ENCODE measurements at regions not wholly inside any gene's neighbourhood (a gene's known extent, or its start where the extent isn't known, plus 50 kb on each side); places are given as distances from the start of the nearest gene placed in this dataset.
"Not testable (repeated sequence)": the region's sequence is repeated elsewhere in the genome, so short reads cannot be mapped to it uniquely, and the experiment has no call there.

DNA sequence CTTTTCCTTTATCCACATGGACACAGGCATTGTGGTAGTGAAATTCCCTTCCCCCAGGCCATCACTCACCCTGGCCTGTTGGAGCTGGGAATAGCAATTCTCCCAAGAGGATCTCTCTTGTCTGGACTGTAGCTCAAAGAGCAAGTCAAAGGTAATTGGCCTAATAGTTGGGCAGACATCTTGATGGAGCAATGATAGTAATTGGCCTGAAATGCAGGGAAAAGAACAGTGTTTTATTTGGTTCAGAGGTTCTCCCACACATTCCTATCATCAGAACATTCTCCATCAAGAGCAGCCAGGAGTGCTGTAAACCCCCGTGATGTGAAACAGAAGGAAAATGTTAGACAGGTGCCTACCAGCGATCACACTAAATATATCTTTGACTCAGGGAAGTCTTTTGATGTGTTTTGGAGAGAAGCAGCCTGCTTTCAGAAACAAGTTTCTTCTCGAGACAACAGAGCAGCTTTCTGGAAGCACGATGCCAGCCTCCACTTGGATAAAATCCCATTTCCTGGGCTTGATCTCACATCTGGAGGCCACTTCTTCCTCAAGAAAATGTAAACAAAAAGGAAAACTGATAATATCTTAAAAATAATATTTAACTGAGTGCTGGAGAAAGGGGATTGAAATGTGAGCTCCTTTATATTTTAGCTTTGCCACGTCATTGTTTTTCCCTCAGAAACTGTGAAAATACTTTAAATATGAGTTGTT lies 198.1 kb upstream of the WWC1 start:
- DNase-seq (ENCODE audit: low read depth in 1 of 2, low spot score in 1 of 2): no peak

DNA sequence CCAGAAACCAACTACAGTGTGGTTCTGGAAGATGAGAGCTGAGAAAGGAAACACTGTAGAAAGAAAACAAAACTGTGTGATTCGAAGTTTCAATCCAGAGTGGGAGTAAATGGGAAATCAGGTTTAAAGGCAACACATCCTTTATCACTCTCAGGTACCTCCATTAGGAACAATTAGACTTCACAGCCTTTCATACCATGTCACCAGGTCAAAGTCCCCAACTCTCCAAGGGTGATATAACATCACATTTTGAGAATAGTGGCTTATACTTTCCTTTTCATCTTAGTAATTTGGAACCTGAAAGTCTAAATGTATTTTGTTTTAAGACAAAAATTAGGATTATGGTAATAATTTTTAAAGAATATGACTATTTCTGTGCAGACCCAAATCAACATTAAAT lies 194.9 kb upstream of the WWC1 start:
- DNase-seq (ENCODE audit: low read depth in 1 of 2, low spot score in 1 of 2): no peak

DNA sequence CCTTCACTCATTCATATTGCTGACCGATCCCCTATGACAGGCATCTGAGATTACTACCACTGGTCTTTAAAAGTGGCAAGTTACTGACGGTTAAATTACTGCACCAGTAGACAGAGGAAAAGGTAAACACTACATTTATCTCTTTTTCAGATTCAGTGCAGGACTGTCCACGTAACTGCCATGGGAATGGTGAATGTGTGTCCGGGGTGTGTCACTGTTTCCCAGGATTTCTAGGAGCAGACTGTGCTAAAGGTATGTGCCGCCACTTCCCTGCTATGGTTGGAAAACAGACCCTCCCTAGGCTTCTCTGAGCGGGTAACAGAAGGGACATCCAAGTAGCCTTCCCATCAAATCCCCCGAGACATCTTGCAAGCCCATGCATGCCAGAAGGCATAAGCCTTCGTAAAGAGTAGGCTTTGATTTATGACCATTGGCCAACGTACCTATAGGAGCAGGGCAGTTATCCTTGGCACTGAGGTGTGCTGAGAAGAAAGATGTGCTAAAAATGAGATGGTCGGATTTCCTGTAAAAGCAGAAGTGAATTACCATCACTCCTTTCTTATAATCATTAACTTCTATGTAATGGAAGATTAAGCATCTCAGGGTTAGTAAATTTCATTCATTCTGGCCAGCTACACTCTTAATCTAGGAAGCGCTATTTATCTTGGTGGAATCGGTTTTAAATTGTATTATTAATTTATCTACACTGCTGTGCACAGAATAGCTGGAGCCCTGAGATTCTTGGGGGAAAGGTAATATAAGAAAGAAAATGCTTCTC lies 193.4 kb upstream of the WWC1 start:
- DNase-seq (ENCODE audit: low read depth in 1 of 2, low spot score in 1 of 2): no peak

DNA sequence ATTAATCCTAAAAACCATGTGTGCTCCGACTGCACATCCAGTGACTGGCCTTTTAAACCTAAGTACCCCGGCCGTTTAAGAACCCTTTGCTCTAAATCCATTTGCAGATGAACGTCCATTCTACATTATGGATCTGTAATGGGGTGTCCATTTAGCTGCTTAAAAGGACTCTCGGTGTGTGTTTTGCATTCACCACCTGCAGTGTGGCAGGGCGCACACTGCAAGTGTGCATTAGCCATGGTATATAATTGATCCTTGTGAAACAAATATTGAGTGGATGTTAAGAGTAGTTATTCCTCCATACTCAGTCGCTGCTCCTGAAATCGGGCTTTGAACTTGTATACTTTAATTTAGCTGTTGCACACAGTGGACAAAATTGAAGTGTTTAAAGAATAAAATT lies 190.1 kb upstream of the WWC1 start:
- no peak for DNase-seq (ENCODE audit: low read depth in 1 of 2, low spot score in 1 of 2)

- not testable (repeated sequence) for DNase-seq (ENCODE audit: low read depth in 1 of 2, low spot score in 1 of 2)
Measured at GRCh38 chr5:168103018-168103417, 188.4 kb upstream of the WWC1 start.

DNA sequence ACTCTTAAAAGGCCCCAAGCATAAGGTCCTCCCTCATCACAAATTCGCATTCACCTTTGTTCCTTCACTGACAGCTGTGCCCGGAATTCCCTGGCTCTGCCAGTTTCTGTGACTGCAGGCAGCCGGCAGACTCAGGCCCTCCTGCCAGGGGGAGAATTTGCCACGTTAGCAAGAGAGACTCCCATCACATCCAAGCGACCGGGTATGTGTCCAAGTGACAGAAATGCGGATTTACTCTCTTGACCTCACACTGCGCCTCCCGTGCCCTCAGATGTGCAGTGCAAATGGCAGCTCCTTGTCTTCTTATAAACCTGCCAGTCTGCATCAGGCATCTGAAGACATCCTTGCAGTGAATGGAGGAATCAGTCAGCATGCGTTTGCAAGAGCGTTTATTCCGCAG lies 187.1 kb upstream of the WWC1 start:
- DNase-seq (ENCODE audit: low read depth in 1 of 2, low spot score in 1 of 2): no peak

- no peak for DNase-seq (ENCODE audit: low read depth in 1 of 2, low spot score in 1 of 2)
Measured at GRCh38 chr5:168104811-168105481, 186.5 kb upstream of the WWC1 start.

- no peak for DNase-seq (ENCODE audit: low read depth in 1 of 2, low spot score in 1 of 2)
Measured at GRCh38 chr5:168106008-168106761, 185.3 kb upstream of the WWC1 start.

DNA sequence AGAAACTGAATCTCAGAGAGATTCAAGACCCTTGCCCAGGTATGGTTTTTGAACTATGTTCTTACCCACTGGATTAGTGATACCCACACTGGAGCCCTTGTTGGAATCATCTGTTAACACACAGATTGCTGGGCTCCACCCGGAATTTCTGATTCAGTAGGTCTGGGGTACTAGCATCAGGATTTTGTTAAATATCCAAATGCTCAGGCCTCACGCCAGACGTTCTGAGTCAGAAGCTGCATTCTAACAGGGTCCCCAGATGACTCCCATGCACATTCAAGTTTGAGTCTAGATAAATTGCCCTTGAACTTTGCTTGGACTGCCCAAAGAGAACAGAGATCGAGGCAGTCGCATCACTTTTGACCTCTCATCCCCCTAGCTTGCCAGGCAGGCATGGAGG lies 182.0 kb upstream of the WWC1 start:
- DNase-seq (ENCODE audit: low read depth in 1 of 2, low spot score in 1 of 2): no peak

GRCh38 chr5:168110384-168110783 lies 181.1 kb upstream of the WWC1 start:
- no peak for DNase-seq (ENCODE audit: low read depth in 1 of 2, low spot score in 1 of 2)

DNA sequence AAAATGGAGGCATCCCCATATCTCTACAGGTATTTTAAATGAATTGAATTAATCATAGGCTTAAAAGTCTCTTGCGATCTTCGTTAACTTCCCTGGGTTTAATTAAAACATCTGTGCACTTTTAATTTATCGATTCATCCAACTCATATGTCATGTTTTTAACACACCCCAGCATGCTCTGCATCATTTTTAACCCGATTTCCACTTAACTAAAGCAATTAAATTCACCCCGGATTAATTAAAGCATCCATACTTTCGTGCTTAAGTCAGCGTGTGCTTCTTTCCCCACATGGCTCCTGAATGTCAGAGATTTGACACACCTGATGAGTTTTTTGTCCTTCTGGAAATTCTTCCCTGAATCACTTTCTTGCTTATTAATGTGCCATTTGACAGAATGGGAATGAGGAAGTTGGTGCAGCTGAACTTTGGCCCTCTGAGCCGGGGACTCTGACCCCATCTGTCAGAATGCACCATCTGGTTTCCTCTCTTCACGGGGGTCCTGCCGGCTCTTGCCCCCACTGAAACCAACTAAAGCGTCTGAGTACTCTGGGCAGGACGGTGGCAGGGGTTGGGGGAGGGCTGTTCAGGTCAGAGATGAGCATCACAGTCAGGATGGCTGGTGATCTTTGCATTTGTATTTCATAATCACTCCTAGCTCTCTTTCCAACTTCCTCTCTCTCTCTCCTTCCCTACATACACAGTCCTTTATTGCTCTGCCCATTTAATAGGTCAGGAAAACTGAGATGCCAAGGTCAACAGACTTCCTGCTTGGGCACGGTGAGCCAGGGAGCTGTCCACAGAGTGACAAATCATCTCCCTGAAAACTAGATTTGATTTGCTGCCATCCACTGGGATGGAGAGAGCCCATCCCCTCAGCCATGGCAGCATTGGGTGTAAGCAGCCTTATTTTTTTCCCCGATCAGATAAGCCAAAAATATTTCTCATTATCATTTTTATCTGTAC lies 180.3 kb upstream of the WWC1 start:
- no peak for DNase-seq (ENCODE audit: low read depth in 1 of 2, low spot score in 1 of 2)

DNA sequence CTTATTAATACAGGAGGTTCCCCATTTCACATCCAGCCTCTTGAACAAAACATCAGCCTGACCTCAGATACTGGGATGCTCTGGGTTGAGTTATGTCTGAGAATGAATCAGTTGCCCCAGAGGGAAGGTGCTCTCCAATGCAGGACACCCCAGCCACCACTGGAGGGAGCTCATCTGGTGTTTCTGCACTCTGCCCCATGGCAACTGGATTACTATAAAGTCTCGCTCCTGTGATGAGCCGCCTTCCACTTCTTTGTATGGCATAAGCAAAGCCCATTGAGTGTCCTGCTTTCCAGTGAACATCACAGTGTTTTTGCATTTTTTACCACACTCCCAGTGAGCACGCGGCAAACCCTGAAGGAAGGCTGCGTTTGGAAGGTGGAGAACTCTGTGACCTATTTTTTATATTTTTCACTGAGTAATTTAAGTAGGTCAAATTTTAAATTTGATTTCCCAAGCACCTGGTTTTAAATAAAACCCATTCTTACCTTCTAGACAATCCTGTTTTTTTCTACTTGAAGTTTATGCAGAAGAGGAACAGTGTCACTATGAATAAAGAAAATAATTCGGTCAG lies 176.9 kb upstream of the WWC1 start:
- peak in 1 of 2 donors; percentile 14 for DNase-seq (ENCODE audit: low read depth in 1 of 2, low spot score in 1 of 2)

GRCh38 chr5:168117469-168117868 lies 174.0 kb upstream of the WWC1 start:
- no peak for DNase-seq (ENCODE audit: low read depth in 1 of 2, low spot score in 1 of 2)

- DNase-seq (ENCODE audit: low read depth in 1 of 2, low spot score in 1 of 2): no peak
Measured at GRCh38 chr5:168118042-168118668, 173.3 kb upstream of the WWC1 start.

DNA sequence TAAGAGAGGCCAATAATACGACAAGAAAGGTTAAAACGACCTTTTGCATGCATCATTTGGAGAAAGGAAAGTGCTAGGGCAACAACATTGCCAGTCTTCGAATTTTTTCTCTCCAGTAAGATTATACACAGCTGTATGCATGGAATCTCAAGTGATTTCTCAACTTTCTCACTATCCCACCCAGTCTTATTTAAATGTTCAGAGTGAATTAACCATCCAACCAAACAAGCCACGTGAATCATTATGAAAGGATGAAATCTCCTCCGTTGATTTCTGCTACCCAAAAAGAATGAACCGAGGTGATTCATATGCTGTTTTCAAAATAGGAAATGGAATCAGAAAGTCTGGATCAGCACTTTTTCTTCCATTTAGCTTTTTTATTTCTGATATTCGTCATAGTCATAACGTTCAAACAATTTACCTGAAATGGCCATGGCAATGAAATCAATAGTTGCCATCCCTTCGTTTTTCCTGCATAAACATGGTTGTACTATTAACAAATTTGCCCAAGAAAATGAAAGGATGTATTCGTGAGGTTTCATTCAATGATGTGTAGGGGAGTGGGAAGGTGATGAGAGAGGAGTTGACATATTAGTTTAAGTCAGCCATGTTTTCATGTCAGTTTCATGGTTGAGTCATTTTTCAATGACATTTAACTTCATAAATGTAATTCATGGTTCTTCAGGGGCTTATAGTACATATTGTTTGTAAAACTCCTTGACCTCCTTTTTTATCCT lies 170.9 kb upstream of the WWC1 start:
- DNase-seq (ENCODE audit: low read depth in 1 of 2, low spot score in 1 of 2): no peak

DNA sequence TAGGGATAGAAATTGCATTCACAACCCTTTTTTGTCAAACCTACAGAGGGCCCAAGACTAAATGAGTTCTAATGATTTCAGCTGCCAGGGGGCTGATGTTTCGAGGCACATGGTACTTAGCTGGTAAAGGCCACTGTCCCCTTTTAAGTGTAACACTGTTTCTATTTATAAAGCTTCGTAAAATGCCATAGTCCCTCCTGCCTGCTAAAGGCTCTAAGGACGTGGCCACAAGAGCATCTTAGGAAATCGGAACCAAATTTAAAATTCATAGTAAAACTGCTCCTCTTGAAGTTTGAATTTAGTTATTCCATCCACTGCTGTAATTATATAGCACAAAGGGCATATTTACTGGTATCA lies 170.3 kb upstream of the WWC1 start:
- DNase-seq (ENCODE audit: low read depth in 1 of 2, low spot score in 1 of 2): no peak

DNA sequence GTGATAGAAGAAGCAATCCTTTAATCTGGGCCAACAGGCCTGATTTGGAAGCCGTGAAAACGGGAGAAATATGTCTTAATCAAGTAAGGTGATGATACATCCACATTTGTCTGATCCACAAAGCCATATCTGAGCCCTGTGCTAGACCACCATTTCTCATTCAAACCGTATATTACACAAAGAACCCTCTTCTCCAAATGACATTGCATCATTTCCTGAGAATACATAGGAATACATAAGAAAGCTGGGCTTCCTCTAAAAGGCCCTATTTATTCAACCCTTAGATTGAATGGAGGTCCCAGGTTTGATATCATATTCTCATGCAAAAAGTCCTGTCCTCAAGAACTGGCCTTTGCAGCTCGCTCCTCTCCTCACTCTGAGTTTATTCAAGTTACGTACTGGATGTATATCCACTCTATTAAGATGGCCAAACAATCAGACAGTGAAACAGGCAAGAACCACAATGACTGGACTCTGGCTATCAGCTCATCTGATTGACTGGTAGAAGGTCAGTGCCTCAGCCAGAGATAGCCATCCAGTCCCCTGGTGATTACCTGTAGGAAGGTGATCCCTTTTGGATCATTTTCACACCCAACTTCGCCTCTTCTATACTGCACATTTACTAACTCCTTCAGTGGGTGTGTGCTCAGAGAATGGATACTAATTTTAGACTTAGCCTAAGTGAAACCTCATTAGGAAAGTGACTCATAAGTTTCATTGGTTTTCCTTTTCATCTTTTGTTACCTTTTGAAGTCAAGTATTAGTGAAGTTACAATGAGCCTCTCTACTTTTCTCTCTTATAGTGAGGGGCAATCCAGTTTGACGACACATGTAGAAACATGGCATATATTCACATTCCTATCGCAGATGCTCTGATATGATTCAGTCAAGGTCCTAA lies 167.6 kb upstream of the WWC1 start:
- no peak for DNase-seq (ENCODE audit: low read depth in 1 of 2, low spot score in 1 of 2)
